ENCODE measurements at regions not wholly inside any gene's neighbourhood (a gene's known extent, or its start where the extent isn't known, plus 50 kb on each side); places are given as distances from the start of the nearest gene placed in this dataset.

GRCh38 chr5:116382874-116383266 lies 191.8 kb downstream of the SEMA6A start:
- ChIA-PET POLR2A (no interaction called here), CTCF (no interaction called here)
- H3K27ac ChIP-seq (ENCODE audit: low read length), result no peak overlapping the region
- TF ChIP-seq POLR2AphosphoS5 (IDR thresholded peaks at IDR 0.05; ENCODE audit: low read depth, low read length) (no peak), TCF7L2 (IDR thresholded peaks at IDR 0.05; ENCODE audit: low read depth, low read length) (no peak), REST (IDR thresholded peaks at IDR 0.05; ENCODE audit: insufficient read depth in 1 of 2, low read depth in 2 of 2, low read length in 1 of 2) (no peak), SIN3A (IDR thresholded peaks at IDR 0.05; ENCODE audit: borderline replicate concordance, insufficient read depth, low read depth, low read length) (no peak)
- TF ChIP-seq, protein P1, sequence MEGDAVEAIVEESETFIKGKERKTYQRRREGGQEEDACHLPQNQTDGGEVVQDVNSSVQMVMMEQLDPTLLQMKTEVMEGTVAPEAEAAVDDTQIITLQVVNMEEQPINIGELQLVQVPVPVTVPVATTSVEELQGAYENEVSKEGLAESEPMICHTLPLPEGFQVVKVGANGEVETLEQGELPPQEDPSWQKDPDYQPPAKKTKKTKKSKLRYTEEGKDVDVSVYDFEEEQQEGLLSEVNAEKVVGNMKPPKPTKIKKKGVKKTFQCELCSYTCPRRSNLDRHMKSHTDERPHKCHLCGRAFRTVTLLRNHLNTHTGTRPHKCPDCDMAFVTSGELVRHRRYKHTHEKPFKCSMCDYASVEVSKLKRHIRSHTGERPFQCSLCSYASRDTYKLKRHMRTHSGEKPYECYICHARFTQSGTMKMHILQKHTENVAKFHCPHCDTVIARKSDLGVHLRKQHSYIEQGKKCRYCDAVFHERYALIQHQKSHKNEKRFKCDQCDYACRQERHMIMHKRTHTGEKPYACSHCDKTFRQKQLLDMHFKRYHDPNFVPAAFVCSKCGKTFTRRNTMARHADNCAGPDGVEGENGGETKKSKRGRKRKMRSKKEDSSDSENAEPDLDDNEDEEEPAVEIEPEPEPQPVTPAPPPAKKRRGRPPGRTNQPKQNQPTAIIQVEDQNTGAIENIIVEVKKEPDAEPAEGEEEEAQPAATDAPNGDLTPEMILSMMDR (IDR thresholded peaks at IDR 0.05), result no peak
- intact Hi-C loops (cut with micrococcal nuclease; ENCODE audit: unreplicated experiment) (no loop called here), in situ Hi-C loops (cut with HindIII; ENCODE audit: low pct_unique_long_range_greater_than_20kb, low sequenced_read_pairs) (no loop called here)
- ATAC-seq (no peak), DNase-seq (ENCODE audit: low read depth, low spot score) (no peak)
- H3K9me3 ChIP-seq (ENCODE audit: control insufficient read depth, insufficient read depth, low read depth, low read length), result no peaks in the 10 kb centered on the region
- H3K36me3 ChIP-seq (ENCODE audit: control insufficient read depth, insufficient read depth, low read length), result no peaks in the 10 kb centered on the region
- no TSS peak for BruUV-seq (replicated peaks)
- H3K27me3 ChIP-seq (ENCODE audit: control insufficient read depth, insufficient read depth, low read length), result no peaks in the 10 kb centered on the region
- H3K4me3 ChIP-seq (ENCODE audit: low read depth in 2 of 2, low read length in 2 of 2), result no peak overlapping the region
- no peaks in the 10 kb centered on the region for H3K4me1 ChIP-seq (ENCODE audit: control insufficient read depth, insufficient read depth, low read length)

DNA sequence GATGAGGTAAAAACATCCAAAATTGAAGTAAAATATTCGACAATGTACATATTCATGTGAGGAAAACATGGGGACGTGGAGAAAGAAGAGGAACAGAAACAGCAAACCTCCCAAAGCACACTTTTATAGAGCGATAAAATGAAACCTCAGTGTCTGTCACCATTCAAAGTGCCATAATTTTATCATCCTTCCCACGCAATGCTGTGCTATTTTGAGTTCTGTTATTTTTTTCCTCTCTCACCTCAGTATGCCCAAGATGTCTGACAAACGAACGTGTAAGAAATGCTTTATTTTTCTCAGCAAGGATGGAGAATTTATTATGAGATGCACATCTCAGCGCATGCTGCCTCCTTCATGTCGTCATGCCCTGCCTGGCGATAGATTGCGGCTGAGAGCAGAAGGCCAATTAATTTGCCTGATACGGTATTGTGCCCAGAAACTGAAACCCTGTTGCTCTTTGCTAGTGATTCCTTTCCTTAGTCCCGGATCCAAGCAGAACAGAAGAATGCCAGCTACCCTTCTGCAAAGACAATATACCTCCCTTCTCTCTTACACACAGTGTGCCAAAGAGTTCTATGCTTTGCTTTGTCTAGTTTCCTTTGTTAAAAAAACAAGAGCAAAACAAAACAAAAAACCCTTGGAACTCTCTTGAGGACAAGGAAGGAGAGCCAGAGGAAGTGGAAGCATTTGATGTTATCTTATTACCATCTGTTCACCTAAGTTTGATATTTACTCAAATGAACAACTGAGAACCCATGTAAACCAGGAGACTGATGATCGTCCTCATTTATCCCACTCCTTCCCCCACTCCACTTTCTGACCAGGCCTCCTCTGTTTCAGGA lies 192.4 kb downstream of the SEMA6A start:
- TF ChIP-seq REST (IDR thresholded peaks at IDR 0.05; ENCODE audit: insufficient read depth in 1 of 2, low read depth in 2 of 2, low read length in 1 of 2) (no peak), SIN3A (IDR thresholded peaks at IDR 0.05; ENCODE audit: borderline replicate concordance, insufficient read depth, low read depth, low read length) (no peak), POLR2AphosphoS5 (IDR thresholded peaks at IDR 0.05; ENCODE audit: low read depth, low read length) (no peak), TCF7L2 (IDR thresholded peaks at IDR 0.05; ENCODE audit: low read depth, low read length) (no peak)
- TF ChIP-seq, protein P1 (IDR thresholded peaks at IDR 0.05), result no peak
- Histone ChIP-seq H3K4me3 (ENCODE audit: low read depth in 2 of 2, low read length in 2 of 2) (no peak overlapping the region), H3K27me3 (ENCODE audit: control insufficient read depth, insufficient read depth, low read length) (no peaks in the 10 kb centered on the region), H3K4me1 (ENCODE audit: control insufficient read depth, insufficient read depth, low read length) (no peaks in the 10 kb centered on the region), H3K9me3 (ENCODE audit: control insufficient read depth, insufficient read depth, low read depth, low read length) (no peaks in the 10 kb centered on the region), H3K27ac (ENCODE audit: low read length) (no peak overlapping the region), H3K36me3 (ENCODE audit: control insufficient read depth, insufficient read depth, low read length) (no peaks in the 10 kb centered on the region)
- ChIA-PET POLR2A (no interaction called here), CTCF (no interaction called here)
- BruUV-seq (replicated peaks), result no TSS peak
- intact Hi-C loops (cut with micrococcal nuclease; ENCODE audit: unreplicated experiment) (no loop called here), in situ Hi-C loops (cut with HindIII; ENCODE audit: low pct_unique_long_range_greater_than_20kb, low sequenced_read_pairs) (no loop called here)
- DNase-seq (ENCODE audit: low read depth, low spot score), result no peak
- no peak for ATAC-seq

Measured in Panc1 (cell line).